ENCODE measurements at regions not wholly inside any gene's neighbourhood (a gene's known extent, or its start where the extent isn't known, plus 50 kb on each side); places are given as distances from the start of the nearest gene placed in this dataset.

DNA sequence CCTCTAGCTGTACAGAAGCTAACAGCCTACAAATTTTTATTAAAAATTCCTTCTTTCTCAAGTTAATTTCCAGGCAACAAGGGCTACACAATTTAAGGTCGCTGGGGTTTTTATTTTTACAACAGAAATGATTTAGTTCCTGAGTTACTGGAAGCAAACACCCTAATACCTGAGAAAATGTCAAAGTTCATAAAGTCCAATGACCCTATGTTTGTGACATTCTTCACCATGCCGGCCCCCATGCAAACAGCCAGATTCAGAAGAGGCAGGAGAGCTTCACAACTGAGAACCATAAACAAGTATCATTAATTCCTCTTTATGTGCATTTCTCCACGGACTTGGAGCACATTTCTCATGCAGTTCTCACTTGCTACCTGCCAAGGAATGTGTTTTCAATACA, 236.2 kb upstream of the EGLN3 start:
- TF ChIP-seq, protein P1, sequence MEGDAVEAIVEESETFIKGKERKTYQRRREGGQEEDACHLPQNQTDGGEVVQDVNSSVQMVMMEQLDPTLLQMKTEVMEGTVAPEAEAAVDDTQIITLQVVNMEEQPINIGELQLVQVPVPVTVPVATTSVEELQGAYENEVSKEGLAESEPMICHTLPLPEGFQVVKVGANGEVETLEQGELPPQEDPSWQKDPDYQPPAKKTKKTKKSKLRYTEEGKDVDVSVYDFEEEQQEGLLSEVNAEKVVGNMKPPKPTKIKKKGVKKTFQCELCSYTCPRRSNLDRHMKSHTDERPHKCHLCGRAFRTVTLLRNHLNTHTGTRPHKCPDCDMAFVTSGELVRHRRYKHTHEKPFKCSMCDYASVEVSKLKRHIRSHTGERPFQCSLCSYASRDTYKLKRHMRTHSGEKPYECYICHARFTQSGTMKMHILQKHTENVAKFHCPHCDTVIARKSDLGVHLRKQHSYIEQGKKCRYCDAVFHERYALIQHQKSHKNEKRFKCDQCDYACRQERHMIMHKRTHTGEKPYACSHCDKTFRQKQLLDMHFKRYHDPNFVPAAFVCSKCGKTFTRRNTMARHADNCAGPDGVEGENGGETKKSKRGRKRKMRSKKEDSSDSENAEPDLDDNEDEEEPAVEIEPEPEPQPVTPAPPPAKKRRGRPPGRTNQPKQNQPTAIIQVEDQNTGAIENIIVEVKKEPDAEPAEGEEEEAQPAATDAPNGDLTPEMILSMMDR (conservative IDR thresholded peaks at IDR 0.05 in 1 of 2, IDR thresholded peaks at IDR 0.05 in 1 of 2; ENCODE audit: low read depth in 1 of 2, low read length in 2 of 2), result no peak
- TF ChIP-seq EZH2 (IDR thresholded peaks at IDR 0.05; ENCODE audit: low read length, missing control alignments), result no peak
